ENCODE measurements at regions not wholly inside any gene's neighbourhood (a gene's known extent, or its start where the extent isn't known, plus 50 kb on each side); places are given as distances from the start of the nearest gene placed in this dataset.

- Histone ChIP-seq H3K9me3 (no peaks in the 10 kb centered on the region), H3K9ac (ENCODE audit: low read depth in 2 of 2, low read length in 2 of 2) (no peak overlapping the region), H3K4me1 (no peaks in the 10 kb centered on the region), H3K27me3 (no peaks in the 10 kb centered on the region), H3K36me3 (no peaks in the 10 kb centered on the region), H3K4me3 (no peak overlapping the region), H3K27ac (no peak overlapping the region)
- intact Hi-C loops (cut with DNase I), result no loop called here
- no peak for TF ChIP-seq CTCF (IDR thresholded peaks at IDR 0.05)
- no peak for DNase-seq
Observed at GRCh38 chr3:117297541-117297940, 588.0 kb downstream of the TUSC7 start.

GRCh38 chr3:117298273-117298672 is 588.7 kb downstream of the TUSC7 start:
- H3K4me3 ChIP-seq, result no peak overlapping the region
- no peak for DNase-seq
- H3K9me3 ChIP-seq, result no peaks in the 10 kb centered on the region
- no peak overlapping the region for H3K9ac ChIP-seq (ENCODE audit: low read depth in 2 of 2, low read length in 2 of 2)
- TF ChIP-seq CTCF (IDR thresholded peaks at IDR 0.05), result no peak
- no peaks in the 10 kb centered on the region for H3K4me1 ChIP-seq
- intact Hi-C loops (cut with DNase I), result no loop called here
- H3K27me3 ChIP-seq, result no peaks in the 10 kb centered on the region
- no peaks in the 10 kb centered on the region for H3K36me3 ChIP-seq
- H3K27ac ChIP-seq, result no peak overlapping the region

- H3K27ac ChIP-seq, result no peak overlapping the region
- no peaks in the 10 kb centered on the region for H3K9me3 ChIP-seq
- no peaks in the 10 kb centered on the region for H3K36me3 ChIP-seq
- H3K4me3 ChIP-seq, result no peak overlapping the region
- intact Hi-C loops (cut with DNase I), result no loop called here
- H3K9ac ChIP-seq (ENCODE audit: low read depth in 2 of 2, low read length in 2 of 2), result no peak overlapping the region
- no peaks in the 10 kb centered on the region for H3K27me3 ChIP-seq
- DNase-seq, result no peak
- TF ChIP-seq CTCF (IDR thresholded peaks at IDR 0.05), result no peak
- H3K4me1 ChIP-seq, result no peaks in the 10 kb centered on the region
Observed at GRCh38 chr3:117302428-117302827, 592.8 kb downstream of the TUSC7 start.

- Histone ChIP-seq H3K9ac (ENCODE audit: low read depth in 2 of 2, low read length in 2 of 2) (no peak overlapping the region), H3K9me3 (no peaks in the 10 kb centered on the region), H3K4me3 (no peak overlapping the region), H3K36me3 (no peaks in the 10 kb centered on the region), H3K27me3 (no peaks in the 10 kb centered on the region), H3K4me1 (no peaks in the 10 kb centered on the region), H3K27ac (no peak overlapping the region)
- intact Hi-C loops (cut with DNase I), result no loop called here
- no peak for DNase-seq
- no peak for TF ChIP-seq CTCF (IDR thresholded peaks at IDR 0.05)
Observed at GRCh38 chr3:117303443-117303842, 593.9 kb downstream of the TUSC7 start.

- intact Hi-C loops (cut with DNase I), result no loop called here
- no peak for TF ChIP-seq CTCF (IDR thresholded peaks at IDR 0.05)
- Histone ChIP-seq H3K4me1 (no peaks in the 10 kb centered on the region), H3K9me3 (no peaks in the 10 kb centered on the region), H3K27ac (no peak overlapping the region), H3K4me3 (no peak overlapping the region), H3K36me3 (no peaks in the 10 kb centered on the region), H3K27me3 (no peaks in the 10 kb centered on the region), H3K9ac (ENCODE audit: low read depth in 2 of 2, low read length in 2 of 2) (no peak overlapping the region)
- no peak for DNase-seq
Observed at GRCh38 chr3:117304681-117305080, 595.1 kb downstream of the TUSC7 start.

GRCh38 chr3:117305681-117306080 is 596.1 kb downstream of the TUSC7 start:
- no peak for DNase-seq
- Histone ChIP-seq H3K27me3 (no peaks in the 10 kb centered on the region), H3K36me3 (no peaks in the 10 kb centered on the region), H3K9ac (ENCODE audit: low read depth in 2 of 2, low read length in 2 of 2) (no peak overlapping the region), H3K9me3 (no peaks in the 10 kb centered on the region), H3K27ac (no peak overlapping the region), H3K4me1 (no peaks in the 10 kb centered on the region), H3K4me3 (no peak overlapping the region)
- intact Hi-C loops (cut with DNase I), result no loop called here
- TF ChIP-seq CTCF (IDR thresholded peaks at IDR 0.05), result no peak

All from colonic mucosa (tissue), 4 donors.